NCI-H1092 (cell line): ENCODE measurements at regions not wholly inside any gene's neighbourhood (a gene's known extent, or its start where the extent isn't known, plus 50 kb on each side); places are given as distances from the start of the nearest gene placed in this dataset.
"Not testable (repeated sequence)": the region's sequence is repeated elsewhere in the genome, so short reads cannot be mapped to it uniquely, and the experiment has no call there.

ENCODE experiments used
- DNase-seq: peaks from one replicate; lab custom pipeline; 2025; lab: John Stamatoyannopoulos, UW

DNA sequence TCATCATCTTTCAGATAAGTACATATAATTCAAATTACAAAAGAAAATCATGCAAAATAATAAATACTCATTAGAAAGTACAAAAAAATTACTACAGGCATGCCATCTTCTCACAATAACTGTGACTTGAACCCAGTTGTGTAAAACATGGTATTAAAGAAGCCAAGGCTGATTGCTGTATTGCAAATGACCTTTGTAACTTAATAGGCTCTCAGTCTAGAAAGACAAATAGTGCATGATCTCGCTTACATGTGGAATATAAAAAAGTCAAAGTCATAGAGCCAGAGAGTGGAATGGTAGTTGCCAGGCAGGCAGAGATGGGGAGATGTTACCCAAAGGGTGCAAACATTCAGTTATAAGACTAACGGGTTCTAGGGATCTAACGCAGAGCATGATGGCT, 626.1 kb downstream of the COL12A1 start:
- no peak for DNase-seq

DNA sequence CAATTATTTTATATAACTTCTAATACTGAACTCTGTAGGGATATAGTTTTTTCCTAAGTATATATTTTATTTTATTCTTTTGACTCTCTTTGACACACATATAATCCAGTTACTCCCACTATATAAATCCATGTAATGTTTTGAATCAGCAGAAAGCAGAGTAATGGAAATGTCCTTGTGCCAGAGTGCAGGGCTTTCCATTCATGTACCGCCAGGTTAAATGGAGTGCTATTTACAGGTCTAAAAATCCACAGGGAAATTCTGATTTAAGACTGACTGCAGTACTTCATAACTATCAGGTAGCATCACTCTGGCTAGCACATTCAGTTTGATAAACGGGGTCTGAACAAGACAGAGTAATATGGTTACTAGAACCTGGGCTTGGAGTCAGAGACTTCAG, 626.8 kb downstream of the COL12A1 start:
- no peak for DNase-seq

DNA sequence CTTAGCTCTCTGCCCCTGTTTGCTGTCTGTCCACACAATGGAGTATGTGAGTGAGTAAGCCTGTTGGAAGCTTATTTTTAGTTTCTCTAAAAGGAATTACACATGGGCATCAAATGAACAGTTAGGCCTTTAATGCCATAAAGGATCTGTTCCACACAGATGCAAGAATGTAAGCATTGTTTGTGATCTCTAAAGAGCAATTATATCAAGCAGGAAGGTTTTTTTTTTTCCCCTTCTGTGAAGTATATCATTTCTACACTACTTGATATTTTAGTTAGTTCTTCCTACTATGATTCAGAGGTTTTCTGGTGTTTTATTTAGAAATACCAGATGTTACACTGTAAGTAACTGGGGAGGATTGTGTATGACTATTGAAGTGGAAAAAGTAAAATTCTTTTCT, 627.5 kb downstream of the COL12A1 start:
- no peak for DNase-seq

DNA sequence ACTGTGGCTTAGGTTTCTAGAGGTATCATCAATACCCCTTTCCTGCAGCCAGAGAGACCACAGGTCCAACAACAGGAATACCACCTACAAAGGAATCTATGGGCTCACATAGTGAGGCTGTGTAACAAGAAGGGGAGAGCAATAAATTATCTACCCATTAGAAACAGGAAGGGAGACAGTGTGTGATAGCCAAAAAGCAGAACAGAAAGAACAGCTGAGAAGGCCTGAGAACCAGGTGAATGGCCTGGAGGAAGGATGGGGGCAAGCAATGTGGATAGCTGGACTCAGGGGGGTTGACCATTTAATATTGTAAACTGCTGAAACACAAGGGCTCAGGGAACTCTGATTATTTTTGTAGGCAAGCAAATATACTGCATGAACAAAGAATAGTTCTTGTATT, 628.2 kb downstream of the COL12A1 start:
- DNase-seq = no peak

DNA sequence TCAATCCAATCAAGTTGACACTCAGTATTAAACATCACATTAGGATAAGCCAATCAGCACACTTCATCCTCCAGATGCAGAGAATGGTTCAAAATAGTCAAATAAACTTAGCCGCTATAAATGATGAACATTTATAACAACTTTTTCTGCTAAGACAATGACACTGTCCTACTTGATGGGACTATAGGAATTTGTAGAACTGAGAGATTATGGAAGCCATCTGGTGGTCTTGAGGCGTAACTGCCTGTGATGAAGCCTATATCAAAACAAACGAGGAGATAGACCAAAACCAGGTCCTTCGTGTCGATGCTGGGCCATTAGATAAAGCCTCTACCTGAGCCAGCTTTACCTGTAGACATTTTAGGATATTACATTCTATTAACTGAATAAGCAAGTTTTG, 631.1 kb downstream of the COL12A1 start:
- no peak for DNase-seq

DNA sequence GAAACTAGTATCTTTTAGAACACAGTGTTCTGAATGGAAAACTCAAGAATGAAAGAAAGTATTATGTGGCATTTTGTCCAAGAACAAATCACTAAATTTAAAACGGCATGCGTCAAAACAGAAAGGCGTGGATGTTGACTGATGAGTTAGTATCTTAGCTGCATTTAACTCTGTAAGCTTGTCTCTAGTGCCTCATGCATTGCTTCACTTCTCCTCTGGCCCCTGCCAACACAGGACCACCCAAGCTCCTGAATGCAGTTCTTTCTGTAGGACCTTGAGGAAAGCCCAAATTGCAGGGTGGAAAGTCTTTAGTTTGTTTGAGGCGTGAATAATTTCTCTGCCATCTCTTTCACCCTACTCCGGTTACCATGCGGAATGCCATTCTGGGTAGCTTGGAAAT, 632.2 kb downstream of the COL12A1 start:
- DNase-seq = no peak

DNA sequence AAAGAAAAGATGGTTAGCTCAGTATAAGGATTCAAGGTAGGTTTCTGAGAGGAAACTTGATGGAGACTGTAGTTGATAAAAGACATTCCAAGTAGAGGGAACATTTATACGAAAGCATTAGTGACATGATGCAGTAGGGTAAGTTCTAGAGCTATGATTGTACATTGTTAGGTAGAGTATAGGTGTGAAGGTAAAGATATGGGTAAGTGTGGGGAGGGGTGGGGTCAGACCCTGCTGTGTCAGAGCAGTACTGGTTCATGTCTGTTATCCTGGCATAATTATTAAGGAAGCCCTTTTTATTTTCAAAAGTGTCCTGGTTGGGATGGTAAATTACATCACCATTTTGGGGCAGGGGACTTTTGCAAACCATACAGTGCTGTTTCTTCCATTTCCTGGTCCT, 635.8 kb downstream of the COL12A1 start:
- DNase-seq = no peak

DNA sequence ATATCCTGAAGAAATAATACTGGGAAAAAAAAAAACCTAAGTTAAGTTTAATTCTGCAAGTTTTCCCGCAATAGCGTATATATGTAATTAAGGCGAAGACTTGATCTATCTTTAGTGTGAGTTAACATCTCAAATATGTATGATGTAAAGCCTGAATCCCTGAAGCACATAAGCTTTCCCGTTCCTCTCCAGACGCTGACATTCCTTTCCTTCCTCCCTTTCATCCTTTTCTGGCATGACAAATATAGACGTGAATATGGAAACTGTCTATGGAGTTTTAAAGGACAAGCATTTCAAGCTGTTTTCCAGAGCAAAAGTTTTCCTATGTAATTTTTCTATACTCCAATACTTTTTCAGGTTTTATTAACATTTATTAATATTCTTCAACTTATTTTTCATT, 637.0 kb downstream of the COL12A1 start:
- DNase-seq = no peak

DNA sequence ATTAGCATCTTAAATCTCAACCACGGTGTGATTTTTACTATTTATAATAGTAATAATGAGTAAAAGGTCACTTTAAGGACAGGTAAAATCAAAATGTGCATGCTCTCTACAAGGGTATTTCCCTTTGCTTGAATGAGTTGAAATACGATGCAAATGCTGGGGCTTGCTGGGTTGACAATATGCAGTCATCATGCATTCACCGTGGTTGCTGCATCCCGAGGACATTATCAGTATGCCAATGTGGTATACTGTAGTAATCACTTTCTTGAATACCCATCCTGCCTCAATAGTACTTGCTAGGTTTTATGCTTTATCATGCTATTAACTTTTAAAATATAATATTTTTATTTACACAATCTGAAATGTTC, 637.9 kb downstream of the COL12A1 start:
- not testable (repeated sequence) for DNase-seq

DNA sequence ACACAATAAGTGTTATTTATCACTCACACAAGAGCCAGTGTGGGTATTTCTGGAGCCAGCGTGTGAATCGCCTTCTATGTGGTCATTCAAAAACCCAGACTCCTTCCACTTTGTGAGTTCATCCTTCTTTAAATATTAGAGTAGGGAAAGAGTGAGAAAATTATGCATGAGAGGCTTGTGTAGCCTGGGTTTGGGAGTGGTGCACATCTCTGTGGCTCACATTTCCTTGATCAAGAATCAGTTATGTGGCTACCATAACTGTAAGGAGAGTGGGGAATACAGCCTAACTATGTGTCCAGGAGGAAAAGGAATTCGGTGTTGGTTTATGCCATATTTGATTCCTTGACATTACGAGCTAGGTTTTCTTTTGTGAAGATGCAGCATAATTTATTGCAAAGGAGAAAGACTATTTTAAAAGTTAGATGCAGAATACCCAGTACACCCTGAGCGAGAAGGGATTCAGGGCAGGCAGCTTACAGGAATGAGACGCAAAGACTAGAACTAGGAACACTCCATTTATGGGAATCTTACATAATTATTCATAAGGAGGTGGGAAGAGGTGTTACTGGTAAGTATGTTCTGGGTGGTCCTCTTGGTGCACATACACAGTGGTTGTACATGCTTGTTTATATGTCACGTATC, 638.5 kb downstream of the COL12A1 start:
- no peak for DNase-seq

DNA sequence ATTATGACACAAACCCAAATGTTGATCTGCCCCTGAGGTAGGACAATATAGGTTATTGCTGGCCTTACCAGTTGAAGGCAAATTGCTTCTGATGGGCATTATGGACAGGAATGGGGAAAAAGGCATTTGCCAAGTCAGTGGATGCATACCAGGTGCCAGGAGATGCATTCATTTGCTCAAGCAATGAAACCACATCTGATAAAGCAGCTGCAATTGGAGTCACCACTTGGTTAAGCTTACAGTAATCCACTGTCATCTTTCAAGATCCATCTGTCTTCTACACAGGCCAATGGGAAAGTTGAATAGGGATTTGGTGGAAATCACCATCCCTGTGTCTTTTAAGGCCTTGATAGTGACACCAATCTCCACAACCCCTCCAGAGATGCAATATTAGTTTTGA, 648.6 kb downstream of the COL12A1 start:
- no peak for DNase-seq

DNA sequence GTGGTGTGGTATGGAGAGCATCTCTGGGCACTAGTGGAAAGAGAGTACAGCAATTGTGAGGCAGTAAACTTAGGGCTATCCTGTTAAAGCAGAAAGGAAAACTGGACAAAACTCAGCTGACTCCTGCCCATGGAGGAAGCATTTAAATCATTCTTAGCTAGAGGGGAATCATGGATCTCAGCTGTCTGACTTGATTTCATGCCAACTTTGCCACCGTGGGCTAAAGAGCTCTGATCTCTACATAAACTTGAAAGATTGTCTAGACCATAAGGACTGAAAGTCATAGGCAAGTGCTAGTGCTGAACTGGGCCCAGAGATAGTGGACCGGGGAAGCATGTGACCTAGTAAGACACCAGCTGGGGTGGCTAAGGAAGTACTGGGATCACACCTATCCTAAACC, 651.8 kb downstream of the COL12A1 start:
- DNase-seq = no peak

DNA sequence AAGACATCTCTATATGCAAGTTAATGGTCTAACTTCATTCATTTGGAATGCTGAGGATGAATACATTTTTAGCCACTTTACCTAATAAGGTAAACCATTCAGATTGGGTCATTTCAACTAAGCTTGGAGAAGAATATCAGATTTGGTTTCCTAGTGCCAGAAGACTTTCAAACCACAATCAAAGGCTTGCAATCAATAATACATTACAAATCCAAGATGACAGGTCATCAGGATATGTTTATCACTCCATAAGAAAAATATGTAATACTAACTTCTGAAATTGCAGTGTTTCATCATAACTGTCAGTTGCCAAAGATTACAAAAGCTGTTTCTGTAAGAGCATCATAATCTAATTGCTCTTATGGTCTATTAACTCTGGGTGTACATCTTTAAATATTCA, 654.0 kb downstream of the COL12A1 start:
- no peak for DNase-seq

DNA sequence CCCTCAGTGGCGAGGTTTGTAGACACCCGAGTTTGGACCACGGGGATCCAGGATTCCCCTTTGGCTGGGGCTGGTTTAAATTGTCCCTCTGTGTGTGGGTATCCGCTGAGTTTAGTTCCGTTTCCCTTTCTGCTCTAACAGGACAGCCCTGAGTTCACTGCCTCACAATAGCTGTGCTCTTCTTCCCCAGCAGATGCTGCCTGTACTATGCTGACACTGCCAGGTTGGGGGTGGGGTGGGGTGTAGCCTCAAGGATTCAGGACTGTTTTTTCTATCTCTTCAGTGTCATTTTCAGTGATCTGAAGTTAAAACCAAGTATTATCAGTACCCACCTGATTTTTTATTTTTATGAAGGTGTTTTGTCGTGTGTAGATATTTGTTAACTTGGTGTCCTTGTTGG, 655.0 kb downstream of the COL12A1 start:
- no peak for DNase-seq

DNA sequence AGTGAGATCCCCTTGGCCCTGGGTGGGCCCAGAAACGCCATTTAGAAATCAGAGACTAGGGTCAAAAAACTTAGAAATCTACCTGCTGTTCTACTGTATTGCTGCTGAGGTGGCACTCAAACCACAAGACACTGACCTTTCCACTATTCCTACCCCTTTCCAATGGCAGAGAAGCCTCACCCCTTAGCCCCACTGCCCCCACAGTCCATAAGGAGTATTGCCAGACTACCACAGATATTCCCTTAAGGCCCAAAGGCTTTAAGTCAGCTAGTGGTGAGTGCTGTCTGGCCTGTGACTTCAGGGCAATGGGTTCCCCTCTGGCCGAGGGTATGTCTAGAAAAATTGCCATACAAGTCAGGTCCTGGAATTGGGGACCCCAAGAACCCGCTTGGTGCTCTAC, 656.1 kb downstream of the COL12A1 start:
- DNase-seq = no peak

DNA sequence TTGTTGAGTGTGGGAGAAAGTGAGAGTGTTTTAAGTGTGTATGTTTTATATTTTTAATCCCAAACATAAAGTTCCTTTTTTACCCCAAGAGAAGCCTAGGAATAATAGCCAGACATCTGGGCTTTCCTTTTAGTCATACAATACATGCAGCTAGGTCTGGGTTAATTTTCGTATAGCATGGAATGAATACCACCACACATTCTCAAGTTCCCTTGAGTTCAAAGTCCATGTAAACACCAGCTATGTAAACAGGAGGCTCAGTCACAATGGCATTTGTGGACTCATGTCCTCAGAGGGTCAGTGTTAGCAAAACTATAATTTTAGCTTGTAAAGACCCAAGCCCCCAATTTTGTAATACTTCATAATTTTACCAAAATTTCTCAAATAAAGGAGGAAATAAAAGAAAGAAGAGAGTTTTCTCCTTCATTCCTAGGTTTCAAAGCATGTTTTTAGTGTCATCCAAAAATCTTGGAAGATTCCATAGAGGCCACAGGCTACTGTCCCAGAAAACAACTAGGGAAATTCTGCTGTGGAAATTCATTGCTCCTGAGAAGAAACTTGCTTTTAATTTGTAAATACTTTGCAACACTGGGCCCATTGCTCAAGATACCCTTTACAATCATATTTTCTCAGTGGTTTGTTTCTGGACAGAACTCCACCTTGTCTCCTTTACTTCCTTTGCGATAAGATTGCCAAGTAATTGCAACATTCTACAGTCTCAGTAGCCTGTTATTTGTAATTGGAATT, 671.2 kb downstream of the COL12A1 start:
- DNase-seq = no peak

DNA sequence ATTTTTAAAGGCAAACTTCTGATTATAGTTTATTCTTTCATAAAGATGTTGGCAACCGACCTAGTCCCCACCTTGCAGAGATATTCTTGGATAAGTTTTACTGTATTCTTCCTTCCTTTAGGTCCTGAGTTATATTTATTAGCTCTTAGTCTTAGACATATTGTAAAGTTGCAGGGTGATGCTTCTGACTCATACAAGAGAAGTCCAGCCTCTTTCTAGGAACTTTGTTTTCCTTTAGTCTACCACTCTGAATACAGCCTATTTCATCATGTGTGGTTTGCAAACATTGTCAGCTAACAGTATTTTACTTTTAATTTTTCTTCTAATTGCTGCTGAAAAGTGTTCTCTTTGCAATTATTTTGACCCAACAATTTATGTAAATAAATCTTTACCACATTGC, 686.7 kb downstream of the COL12A1 start:
- DNase-seq = no peak

DNA sequence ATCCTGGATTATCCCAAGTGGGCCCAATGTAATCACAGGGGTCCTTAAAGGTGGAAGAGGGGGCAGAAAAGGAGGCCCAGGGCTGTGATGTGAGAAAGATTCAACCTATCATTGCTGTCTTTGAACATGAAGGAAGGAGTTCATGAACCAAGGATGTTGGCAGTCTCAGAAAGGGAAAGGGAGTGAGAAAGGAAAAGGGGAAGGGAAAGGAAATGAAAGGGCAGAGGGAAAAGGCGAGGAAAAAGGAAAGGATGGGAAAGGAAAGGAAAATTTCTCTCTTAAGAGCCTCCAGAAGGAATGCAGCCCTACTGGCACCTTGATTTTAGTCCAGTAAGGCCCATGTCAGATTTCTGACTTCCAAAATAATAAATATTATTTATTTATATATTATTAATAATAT, 687.8 kb downstream of the COL12A1 start:
- no peak for DNase-seq

DNA sequence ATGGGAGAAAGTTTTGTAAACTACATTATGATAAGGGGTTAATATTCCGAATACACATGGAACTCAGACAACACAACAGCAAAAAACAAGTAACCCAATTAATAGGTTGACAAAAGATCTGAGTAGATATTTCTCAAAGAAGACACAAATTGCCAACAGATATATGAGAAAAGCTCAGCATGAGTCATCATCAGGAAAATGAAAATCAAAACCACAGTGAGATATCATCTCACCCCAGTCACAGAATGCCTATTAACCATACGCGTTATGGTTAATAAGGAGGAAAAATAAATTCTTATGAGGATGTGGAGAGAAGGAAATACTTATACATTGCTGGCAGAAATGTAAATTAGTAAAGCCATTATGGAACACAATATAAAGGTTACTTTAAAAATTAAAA, 695.0 kb downstream of the COL12A1 start:
- DNase-seq = no peak

DNA sequence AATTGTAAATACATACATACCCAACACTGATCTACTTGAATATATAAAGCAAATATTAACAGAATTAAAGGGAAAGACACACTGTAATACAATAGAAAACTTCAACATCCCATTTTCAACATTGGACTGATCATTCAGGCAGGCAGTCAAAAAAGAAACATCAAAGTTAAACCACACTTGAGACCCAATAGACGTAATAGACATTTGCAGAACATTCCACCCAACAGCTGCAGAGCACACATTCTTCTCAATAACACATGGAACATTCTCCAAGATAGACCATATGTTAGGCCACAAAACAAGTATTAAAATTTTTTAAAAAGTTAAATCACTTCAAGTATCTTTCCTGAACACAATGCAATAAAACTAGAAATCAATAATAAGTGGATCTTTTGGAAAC, 698.2 kb downstream of the COL12A1 start:
- DNase-seq = no peak

DNA sequence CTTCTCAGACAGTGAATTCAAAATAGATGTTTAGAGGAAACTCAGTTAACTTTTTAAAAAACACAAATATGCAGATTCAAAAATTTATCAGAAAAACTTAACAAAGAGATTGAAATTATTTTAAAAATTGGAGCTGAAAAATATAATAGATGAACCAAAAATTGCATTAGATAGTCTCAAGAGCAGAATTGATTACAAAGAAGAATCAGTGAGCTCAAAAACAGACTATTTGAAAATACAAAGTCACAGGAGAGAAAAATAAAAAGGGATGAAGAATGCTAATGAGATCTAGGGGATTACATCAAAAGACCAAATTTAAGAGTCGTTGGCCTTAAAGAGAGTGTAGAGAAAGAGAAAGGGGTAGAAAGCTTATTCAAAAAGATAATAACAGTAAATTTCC, 700.5 kb downstream of the COL12A1 start:
- no peak for DNase-seq

DNA sequence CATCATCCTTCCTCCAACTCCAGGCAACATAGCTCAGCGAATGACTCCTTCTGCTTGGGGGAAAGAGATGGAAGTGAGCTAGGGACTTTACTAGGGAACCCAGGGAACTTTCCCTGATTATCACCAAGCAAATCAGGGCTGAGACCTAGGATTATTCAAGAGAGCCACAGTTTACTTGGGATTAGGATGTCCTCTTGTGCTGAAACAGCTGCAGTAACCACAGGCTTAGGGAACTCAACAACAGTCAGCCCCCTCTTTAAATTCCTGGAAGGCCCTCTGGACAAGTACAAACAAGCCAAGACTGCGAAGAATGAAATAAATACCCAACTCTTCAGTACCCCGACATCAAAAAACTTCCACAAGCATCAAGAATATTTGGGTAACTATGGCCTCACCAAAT, 700.9 kb downstream of the COL12A1 start:
- DNase-seq = no peak

DNA sequence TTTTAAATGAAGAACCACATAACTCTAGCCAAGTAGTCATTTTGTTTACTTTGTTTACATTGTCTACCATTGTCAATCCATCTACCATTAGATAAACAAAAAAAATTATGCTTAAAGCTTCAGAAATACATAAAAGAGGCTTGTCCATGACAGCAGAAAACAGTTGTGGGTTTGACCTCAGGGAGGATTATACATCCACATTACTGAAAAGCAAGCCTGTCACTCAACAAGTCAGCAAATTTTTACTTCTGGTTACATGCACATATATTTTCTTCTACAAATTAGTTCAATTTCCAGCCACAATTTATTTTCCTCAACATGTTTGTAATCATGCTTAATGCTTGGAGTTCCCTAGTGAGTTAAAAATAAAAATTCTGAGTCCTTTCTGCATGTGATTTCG, 713.3 kb downstream of the COL12A1 start:
- no peak for DNase-seq

DNA sequence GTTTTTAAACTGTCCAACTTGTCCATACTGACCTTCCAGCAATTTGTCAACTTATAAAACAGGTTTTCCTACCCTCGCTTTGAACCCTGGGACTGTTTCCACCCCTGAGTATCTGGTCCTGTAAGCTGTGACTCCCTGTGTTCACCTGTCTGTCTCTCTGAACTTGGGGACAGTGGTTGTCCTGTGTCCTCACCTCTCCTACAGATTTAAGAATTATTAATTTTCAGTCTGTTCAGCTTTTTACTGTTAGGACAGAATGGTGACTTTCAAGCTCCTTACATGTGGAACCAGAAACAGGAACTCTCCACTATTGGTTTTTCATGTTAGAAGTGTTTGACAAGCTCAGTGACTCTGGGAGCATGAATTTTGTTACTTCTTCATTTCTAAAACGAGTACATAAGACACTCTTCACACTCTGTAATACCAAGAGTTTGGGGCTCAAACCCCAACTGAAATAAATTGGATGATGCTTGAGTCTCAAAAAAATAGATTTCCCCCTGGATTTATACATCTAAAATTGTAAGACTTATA, 713.9 kb downstream of the COL12A1 start:
- no peak for DNase-seq
